Fibroblast of skin of back (primary cell): ENCODE measurements at regions not wholly inside any gene's neighbourhood (a gene's known extent, or its start where the extent isn't known, plus 50 kb on each side); places are given as distances from the start of the nearest gene placed in this dataset.
A peak's percentile ranks its signal among the peaks of the same experiment; 100 is the strongest.

ENCODE experiments used
- DNase-seq: peaks from one replicate; pipeline ENCODE4 v3.0.0-alpha.2; 2013

DNA sequence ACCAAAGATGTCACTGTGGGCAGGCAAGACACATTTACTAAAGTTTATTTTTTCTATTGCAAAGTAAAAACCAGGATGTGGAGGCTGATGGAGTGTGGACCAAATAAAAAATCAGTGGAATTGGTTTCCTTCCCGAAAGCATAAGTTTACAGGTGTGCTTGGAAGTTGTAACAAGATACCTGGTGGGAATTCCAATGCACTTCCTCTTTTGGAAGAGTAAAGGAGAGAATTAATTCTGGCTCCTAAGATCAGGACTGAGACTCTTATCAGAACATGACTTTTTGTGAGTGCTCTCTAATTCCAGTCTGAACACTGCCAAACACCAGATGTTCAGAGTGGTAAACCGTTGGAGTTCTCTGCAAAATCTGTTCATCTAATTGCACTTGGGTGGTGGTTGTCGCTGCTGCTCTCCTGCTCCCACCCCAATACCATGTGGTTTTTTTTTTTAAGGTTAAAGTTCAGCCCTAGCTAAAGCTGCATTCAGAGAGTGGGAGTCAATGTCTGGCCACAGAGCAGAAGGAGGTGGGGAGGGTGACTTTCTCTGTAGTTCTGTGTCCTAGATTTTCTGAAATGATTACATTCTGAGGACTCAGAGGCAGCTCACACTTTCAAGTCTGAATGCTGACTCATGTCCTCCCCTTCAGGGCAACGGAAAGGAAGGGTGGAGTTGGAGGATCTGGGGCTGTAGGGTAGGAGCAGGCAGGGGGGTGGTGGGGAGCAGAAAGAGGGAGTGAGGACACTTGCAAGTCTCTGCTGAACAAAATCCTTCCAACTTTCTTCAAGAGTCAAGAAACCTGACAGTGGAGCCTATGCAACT, 275.8 kb upstream of the PRDM1 start:
- DNase-seq: peak; percentile 93

DNA sequence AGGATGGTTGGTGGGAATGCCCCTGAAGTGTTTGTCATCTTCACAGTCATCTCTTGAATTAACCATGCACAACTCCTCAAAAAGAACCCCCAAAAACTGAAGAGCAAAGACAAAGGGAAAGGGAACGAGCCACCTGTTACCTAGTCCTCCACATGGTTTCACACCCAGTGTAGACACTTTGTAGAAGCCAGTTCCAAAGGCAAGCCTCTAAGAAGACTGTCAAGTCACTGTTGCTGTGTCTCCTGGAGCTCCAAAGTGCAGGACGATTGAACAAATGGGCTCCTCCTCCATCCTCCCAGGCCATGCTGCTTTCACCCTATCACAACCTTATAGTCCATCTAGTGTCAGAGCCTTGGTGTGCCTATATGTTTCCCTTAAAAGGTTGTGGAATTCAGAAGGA, 277.6 kb upstream of the PRDM1 start:
- DNase-seq: no peak

DNA sequence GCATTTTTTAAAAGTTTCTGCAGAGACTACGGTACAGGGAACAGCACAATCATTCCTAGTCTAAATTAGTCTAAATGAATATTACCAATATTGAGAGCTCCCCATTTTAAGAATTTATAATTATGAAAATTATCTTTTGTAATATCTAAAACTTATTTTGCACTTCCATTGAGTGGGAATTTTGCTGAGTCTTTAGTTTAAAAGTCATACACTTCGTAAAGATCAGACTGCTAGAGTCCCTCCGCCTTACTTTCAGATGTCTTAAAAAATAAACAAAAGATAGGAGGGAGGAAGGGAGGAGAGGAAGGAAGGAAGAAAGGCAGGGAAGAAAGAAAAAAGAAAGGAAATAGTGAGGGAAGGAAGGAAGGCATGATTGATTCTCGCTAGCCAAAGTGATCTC, 278.2 kb upstream of the PRDM1 start:
- DNase-seq: no peak

DNA sequence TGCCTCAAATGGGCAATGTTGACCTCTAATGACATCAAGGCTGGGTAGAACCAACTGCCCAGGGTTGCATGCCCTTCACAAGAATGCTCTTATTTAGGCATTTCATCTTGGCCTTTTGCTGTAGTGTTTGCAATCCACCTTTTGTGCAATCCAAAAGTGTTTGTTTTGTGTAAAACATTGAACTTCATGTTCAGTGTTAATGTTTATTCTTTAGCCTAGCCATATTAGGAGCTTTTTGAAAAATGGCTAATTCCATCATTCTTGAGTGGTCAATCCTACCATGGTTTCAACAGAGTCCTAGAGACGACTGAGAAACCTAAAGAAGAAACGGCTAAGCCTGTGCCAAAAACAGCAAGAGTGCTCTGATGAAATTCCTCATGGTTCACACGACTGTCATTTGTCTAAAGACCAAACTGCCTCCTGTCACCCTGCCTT, 279.6 kb upstream of the PRDM1 start:
- DNase-seq: peak; percentile 63

DNA sequence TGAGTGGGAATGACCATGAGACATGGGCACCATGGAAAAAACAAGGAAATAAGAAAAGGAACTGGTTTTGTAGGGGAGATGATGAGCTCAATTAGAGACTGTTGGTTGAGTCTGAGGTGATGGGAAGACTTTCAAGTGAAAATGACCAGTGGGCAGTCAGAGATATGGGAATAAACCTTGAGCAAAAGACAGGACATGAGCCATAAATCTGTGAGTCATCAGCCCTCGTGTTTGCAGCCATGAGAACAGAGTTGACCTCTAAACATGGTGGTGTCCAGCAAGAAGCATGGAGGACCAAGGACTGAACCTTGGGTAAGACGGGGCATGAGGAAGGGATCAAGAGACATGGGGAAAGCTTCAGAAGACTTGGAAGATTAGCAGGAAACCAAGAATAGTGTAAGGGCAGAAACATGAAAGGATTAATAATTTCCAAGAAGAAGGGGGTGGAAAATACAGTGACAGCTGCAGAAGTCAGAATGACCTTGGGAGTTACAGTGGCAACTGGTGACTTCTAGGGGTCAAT, 280.6 kb upstream of the PRDM1 start:
- DNase-seq: no peak

DNA sequence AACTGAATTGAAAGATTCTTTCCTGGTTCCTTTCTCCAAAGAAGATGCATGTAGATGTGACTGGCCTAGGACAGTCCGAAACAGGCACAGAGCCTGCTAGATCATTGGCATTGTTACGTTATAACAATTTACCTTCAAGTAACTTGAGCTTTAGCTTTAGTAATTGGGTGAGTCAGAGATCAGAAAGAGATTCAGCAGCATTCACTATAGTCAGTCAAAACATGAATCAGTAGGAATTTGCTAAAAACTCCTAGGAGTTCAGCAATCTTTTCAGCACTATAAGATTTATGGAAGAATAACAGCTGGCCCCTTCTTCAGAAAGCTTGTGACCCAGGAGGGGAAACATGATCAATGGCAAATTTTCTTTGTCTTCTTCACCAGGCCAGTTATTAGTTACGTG, 281.7 kb upstream of the PRDM1 start:
- DNase-seq: peak; percentile 82

DNA sequence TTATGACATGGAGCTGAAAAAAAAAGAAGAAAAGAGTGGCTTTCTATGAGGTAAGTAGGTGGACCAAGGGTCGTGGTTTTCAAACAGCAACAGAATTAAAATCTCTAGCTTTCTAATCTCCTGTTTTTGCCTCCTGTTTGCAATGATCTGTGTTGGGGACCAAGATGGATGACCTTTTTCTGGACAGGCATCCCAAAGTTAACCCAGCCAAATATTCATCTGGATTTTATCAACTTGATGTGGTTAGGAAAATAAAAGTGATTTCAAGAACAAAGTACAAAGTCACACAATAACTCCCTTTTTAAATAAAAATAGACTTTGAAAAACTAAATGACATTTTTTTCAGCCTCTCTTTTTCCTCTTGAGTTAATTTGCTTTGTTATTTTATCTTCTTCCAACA, 282.1 kb upstream of the PRDM1 start:
- DNase-seq: no peak

DNA sequence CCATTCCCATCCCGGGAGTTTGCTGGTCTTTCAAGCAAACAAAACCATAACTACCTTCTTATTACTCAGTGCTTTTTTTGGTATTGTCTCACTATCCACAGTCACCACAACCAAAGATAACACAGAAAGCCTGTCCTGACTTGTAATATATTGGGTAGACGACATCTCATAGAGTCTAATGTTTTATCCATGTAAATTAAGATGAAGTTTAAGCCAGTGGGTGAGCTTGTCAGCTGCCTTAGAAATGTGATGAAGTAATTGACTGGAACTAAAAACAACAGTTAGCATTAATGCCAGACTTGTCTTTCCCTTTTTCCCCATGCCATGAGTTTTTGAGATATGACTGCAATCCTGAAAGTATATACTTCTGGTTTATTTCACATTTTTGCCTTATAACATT, 282.7 kb upstream of the PRDM1 start:
- peak; percentile 87 for DNase-seq

DNA sequence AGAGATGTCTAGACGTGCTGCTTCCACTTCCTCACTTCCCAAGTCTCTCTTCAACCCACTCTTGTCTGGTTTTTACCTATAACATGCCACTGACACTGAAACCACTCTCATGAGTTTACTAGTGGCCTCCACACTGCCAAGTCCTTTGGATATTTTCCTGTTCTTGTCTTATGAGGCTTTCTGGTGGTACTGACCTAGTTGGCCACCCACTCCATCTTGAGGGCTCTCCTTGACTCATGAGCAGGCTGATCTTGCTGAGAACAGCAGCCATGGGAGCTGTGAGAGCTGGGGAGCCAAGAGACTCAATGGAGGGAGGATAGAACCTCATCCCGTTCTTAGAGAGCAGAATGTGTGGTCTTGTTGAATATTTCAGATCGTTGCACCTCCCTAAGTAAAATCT, 283.4 kb upstream of the PRDM1 start:
- DNase-seq: no peak

DNA sequence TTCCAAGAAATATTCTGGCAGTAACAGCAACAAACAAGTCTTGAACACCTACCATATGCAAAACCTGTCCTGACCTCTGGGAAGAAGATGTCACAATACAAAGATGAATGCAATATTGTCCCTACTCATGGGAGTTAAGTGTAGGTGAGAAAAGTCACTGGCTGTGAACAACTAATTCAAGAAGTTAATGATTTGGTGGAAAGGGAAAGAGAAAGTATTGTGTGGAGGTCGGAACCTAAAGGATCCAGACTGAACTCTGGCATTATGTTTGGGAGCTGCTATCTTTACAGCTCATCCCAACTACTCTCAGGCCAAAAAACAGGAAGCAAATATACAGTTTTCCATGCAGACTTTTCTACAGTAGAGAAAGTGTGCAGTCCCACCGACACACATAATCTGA, 285.3 kb upstream of the PRDM1 start:
- DNase-seq: no peak

DNA sequence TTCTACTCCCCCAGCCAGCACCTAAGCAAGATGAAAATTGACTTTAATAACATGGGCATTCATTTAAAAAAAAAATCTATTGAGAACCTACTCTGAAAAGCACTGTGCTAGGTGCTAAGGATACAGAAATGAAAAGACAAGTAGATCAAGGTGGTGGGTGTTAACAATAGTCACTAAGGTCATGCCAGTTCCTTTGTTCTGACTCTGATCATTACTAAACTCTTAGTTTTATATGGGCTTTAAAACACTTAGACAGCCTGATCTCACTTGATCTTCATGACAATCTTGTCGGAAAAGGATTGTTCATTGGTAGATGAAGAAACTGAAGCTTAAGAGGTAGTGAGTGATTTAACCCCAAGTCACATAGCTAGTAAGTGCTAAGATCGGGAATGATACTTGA, 285.7 kb upstream of the PRDM1 start:
- DNase-seq: no peak

DNA sequence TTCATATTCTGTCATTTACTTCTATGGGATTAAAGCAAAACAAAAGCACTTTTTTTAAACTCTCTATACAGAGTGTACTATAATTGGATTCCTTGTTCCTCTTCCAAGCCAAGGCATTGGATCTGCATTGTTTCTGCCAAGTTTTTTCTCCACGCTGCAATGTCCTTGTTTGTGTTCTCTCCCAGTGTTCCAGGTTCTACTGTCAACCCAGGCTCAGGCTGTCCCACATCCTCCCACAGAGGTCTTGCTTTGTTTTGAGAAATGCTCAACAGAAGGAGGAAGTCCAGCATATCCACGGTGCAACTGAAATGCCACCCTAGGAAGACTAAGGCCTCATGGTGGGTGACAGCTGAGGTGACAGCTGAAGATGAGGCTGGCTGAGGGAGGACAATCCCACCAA, 287.1 kb upstream of the PRDM1 start:
- DNase-seq: no peak

DNA sequence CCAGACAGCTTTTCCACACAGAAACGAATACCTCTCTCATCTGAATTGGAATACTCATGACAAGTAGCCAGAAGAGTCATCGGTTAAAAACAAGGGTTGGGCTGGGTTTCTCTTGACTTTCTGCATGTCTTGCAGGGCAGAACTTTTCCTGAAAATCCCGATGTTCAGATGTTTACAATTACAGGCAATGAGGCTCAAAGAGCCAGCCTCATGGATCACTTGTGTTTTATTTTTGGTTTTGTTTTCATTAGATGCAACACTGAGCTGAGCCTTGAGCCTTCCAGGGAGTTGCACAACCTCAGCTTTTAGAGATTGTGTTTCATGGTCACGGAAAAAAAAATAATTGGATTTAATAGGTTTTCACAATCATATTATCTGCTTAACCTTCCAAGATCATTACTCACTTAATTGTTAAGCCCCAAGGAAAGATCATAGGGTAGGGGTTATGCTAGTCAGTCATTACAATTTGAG, 288.1 kb upstream of the PRDM1 start:
- DNase-seq: peak; percentile 41

DNA sequence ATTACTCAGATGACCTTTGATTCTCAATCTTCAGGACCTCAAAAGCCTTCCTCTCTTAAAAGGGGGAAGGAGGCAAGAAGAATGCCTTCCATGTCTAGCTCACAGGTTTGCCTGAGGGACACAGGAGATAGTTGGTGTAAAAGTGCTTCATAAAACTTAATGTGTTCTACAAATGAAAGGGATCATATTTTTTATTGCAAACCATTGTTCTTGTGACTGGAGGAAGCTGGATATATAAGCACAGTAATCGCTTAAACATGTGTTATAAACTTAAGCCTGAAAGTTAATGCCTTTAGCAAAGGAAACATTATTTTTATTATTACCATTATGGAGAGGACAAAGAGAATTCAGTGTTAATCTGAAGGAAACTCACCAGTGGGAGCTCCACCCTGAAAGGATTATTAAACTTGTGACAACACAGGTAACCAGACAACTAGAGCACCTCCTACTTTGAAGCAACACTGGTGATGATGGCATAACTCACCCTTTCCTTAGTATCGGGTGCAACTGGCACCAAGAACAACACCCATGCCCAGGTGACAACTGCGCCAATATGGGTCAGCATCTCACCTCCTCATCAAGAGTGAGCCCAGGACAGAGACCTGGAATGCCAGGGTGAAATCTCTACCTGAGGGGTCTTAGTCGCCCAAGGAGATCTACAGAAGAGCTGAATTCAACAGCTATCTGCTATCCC, 288.7 kb upstream of the PRDM1 start:
- no peak for DNase-seq

DNA sequence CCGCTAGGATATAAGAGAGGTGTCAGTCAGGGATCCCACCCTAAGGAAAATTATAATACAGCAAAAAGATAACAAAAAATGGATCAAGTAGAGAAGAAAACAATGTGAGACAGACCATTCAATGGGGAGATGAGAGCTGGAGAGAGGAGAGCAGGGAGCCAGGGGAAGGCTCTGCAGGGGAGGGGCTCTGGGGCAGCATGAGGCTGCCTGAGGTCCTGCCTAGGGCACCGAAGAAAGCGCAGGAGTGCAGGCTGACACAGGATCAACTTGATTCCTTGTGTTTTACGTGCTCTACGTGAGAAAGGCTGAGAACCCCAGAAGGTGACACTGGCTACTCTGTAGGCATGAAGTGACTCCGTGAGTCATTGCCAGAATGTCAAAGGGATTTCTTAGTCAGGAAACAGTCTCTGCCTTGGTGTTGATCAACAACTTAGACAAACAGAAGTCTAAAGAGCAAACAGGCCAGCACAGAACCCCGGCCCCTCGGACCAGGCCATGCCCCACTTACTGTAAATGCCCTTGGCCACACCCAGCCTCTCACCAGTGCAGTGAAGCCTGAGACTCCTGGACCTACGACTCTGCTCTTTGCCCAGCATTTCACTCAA, 290.1 kb upstream of the PRDM1 start:
- DNase-seq: no peak

DNA sequence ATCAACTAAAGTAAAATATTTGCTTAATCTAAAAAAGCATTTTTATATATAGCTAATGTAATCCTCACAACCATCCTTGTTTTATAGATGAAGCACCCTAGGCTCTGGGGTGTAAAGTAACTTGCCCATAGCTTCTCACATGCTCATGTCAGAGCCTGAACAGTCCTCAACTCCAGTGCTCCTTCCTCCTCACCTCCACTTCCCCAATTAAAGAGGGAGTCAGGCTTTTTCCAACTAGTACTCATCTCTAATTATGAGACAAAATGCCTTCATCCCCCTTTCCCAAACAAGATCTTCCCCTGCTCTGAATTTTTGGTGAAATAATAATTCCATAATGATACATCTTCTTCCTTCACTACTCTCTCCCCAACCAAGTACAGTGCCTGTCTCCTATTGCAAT, 290.8 kb upstream of the PRDM1 start:
- DNase-seq: no peak

DNA sequence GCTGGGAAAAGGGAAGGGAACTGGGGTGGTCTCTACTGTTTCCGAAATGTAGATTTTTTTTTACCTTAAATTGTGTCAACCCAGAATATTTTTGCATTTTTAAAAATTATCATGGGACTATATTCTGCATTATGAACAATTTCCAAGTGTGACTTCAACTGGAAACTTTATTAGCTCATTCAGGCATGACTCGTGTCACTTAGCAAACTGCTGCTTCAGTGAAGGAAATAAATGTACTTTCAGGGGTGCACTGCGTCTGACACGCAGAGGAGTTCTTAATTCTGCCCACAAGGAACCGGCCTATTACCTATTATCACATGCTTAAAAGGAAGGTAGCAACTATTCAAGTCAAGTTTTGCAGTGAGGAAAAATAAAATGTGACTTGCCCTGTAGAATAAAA, 291.3 kb upstream of the PRDM1 start:
- no peak for DNase-seq

DNA sequence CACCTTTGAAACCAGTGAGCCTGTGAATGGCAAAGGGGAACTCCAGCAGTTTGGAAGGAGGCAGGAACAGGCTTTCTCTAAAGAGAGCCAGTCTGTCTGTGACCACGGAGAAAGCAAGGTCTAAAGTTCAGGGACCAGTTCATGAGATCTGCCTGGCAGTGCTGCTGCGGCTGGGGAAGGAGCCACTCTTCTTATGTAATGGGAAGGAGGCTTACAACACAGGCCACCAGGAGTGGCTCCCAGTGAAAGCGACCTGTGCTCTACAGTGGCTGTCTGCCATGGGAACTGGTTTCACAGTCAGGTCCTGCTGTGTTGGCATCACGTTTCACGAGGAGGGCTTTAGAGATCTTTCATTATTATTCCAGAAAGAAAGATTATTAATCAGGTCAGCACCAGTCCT, 291.9 kb upstream of the PRDM1 start:
- DNase-seq: no peak

DNA sequence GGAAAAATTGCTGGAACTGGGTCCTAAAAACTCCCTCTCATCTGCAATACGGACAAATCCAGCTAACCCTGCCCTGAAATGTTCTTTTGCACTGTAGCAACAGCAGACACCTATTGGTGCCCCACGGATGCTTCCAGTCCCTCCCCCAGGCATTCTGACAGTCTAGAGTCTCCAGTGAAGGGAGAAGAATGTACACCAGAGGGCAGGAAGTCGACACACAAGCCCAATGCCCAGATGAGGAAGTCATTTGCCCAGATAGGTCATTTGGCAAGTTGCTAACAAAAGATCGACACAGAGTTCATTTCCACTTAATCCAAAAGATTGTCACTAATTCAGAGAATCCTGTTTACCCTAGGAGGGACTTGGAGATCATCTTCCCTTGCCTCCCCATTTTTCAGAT, 293.0 kb upstream of the PRDM1 start:
- DNase-seq: peak; percentile 26

DNA sequence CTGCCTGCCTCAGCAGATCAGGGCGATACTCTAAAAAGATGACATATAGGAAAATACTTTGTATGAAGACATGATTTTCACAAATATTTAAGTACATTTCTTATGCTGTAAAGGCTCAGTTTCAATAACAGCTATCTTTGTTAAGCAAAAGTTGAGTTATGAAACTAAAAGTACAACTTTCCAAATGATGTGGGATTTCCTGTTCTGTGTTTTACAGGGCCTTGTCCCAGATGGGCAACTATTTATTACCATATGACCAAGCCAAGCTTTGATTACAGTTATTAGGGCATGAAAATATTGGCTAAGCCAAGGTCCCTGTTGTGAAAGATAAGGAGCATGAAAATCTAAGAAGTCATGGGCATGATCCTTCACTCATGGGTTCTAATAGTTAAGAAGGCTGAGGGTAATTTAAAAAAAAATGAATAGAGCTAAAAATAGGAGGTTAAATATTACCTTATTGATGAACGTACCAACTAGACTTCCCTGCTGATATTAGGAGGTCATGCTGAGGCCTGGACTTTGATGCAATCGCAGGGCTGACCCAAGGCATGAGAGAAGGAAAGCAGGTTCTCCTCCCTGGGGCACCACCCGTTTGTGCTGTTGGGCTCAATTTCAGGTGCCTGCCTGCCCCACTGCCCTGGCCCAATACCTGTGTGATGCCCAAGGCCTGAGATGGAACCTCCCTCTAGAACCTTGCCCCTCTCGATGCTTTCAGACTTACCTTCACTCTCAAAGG, 294.4 kb upstream of the PRDM1 start:
- no peak for DNase-seq

DNA sequence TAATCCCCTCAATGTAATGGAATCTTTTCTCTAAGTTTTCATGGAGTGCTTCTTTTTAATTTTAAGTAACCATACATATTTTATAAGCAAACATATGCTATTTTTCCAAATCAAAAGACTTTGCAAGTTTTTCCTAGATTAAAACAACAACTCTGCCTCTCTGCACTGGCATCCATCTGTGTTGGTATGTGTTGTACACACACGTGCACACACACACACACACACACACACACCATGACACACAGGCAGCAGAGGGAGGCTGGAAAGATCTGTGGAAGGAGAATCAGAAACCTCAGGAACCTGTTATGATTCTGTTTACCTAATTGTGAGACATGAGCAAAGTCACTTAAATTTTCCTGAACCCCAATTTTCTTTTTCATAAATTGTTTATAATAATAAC, 295.0 kb upstream of the PRDM1 start:
- no peak for DNase-seq

DNA sequence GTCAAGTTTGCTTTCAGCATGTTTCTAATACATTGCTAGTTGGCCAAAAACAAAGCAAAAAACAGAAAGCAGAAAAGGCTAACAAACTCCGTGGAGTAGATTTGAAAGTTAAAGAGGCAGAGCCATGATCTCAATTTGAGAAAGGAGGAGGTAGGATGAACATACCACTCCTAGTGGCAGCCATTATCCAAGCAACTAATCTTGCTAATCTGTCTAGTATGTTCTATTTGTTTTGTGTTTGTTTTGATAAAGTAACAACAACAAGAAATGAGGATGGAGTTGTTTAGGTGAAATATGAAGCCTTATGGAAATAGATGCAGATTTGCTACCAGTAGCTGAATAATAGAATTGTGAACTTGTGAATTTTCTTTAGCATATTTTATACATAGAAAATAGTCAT, 295.5 kb upstream of the PRDM1 start:
- no peak for DNase-seq

DNA sequence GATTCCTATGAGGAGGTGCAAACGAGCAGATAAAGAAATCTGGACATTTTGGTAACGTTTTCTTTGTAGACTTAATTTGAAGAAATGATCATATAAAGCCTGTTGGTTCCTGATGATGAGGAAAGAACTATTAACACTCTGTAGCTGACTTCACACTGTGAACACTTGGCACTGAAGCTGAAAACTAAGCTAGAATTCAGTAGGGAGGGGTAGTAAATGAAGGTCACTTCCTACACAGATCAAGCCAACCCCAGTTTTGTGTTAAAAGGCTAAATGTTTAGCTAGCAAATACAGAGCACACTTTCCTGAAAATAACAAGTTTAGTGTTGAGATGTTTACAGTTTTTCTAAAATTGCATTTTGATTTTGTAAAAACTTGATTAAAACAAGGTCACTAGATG, 296.2 kb upstream of the PRDM1 start:
- DNase-seq: no peak
